ENCODE measurements at regions not wholly inside any gene's neighbourhood (a gene's known extent, or its start where the extent isn't known, plus 50 kb on each side); places are given as distances from the start of the nearest gene placed in this dataset.

DNA sequence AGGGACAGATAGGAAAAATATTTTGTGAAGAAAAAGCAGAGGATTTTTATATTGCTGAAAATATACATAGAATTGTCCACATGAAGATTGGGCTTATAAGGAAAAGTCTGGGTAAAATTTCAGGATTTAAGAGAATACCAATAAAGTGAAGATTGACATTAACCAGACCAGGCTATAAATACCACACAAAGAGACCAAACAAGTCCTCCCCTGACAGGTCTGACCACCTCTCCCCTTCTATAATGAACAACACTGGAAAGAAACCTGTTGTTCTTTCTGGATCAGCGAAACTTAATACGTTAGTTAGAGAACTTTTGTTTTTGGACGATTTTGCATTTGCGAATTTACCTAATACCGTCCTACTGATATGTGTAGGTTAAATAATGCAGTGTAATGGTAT is 138.3 kb downstream of the ISL1 start:
- Histone ChIP-seq H3K36me3 (ENCODE audit: control insufficient read depth, insufficient read depth, low read length) (no peaks in the 10 kb centered on the region), H3K27me3 (ENCODE audit: control insufficient read depth, insufficient read depth, low read length) (no peaks in the 10 kb centered on the region), H3K4me3 (ENCODE audit: low read depth, low read length) (no peak overlapping the region)
- no peak for DNase-seq (ENCODE audit: low read depth)
- TF ChIP-seq, protein P1, sequence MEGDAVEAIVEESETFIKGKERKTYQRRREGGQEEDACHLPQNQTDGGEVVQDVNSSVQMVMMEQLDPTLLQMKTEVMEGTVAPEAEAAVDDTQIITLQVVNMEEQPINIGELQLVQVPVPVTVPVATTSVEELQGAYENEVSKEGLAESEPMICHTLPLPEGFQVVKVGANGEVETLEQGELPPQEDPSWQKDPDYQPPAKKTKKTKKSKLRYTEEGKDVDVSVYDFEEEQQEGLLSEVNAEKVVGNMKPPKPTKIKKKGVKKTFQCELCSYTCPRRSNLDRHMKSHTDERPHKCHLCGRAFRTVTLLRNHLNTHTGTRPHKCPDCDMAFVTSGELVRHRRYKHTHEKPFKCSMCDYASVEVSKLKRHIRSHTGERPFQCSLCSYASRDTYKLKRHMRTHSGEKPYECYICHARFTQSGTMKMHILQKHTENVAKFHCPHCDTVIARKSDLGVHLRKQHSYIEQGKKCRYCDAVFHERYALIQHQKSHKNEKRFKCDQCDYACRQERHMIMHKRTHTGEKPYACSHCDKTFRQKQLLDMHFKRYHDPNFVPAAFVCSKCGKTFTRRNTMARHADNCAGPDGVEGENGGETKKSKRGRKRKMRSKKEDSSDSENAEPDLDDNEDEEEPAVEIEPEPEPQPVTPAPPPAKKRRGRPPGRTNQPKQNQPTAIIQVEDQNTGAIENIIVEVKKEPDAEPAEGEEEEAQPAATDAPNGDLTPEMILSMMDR (IDR thresholded peaks at IDR 0.05; ENCODE audit: insufficient read depth, low read length, poor library complexity, severe bottlenecking), result no peak

DNA sequence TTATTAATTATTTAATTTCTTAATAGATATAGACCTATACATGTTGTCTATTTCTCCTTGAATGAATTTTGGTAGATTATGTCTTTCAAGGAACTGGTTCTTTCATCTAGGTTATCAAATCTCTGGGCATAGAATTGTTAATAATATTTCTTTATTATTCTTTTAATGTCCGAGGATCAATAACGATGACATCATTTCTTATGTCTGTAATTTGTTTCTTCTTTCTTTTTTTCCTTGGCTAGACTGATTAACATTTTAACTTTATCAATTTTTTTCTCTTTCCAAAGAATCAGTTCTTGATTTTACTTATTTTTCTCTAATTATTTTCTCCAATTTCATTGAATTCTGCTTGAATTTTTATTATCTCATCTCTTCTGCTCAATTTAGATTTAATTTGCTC is 156.0 kb downstream of the ISL1 start:
- Histone ChIP-seq H3K4me3 (ENCODE audit: low read depth, low read length) (no peak overlapping the region), H3K27me3 (ENCODE audit: control insufficient read depth, insufficient read depth, low read length) (no peaks in the 10 kb centered on the region), H3K36me3 (ENCODE audit: control insufficient read depth, insufficient read depth, low read length) (no peaks in the 10 kb centered on the region)
- TF ChIP-seq, protein P1 (IDR thresholded peaks at IDR 0.05; ENCODE audit: insufficient read depth, low read length, poor library complexity, severe bottlenecking), result no peak
- no peak for DNase-seq (ENCODE audit: low read depth)

DNA sequence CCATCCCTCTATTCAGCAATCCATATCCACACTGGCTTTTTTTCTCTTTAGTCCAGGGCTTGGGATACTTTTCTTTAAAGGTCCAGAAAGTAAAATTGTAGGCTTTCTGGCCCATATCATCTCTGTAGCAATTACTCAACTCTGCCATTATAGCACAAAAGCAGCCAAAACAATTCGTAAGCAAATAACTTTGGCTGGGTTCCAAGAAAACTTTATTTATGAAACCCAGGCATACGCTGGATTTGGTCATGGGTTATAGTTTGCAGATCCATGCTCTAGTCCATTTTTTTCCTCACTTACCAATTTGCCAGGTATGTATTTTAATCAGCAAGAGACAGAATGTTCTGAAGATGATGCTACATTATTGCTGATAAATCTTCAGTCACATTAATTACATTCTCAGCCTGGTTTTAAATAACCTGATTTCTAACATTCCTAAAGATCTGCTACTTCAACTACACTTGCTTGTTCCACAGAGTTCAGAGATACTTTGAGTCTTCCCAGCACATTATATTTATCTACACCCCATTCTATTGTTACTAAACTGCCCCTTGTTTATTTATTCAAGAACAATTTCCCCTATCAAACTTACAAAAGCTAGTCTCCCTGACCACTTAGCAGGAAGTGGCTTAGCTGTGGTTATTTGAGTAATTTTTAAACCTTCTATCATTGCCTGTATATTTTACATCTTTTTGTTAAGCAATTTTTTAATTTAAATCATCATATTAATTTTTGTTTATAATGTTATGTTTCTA is 161.0 kb downstream of the ISL1 start:
- no peak for DNase-seq (ENCODE audit: low read depth)
- TF ChIP-seq, protein P1 (IDR thresholded peaks at IDR 0.05; ENCODE audit: insufficient read depth, low read length, poor library complexity, severe bottlenecking), result no peak
- no peaks in the 10 kb centered on the region for H3K36me3 ChIP-seq (ENCODE audit: control insufficient read depth, insufficient read depth, low read length)
- H3K27me3 ChIP-seq (ENCODE audit: control insufficient read depth, insufficient read depth, low read length), result no peaks in the 10 kb centered on the region
- no peak overlapping the region for H3K4me3 ChIP-seq (ENCODE audit: low read depth, low read length)

DNA sequence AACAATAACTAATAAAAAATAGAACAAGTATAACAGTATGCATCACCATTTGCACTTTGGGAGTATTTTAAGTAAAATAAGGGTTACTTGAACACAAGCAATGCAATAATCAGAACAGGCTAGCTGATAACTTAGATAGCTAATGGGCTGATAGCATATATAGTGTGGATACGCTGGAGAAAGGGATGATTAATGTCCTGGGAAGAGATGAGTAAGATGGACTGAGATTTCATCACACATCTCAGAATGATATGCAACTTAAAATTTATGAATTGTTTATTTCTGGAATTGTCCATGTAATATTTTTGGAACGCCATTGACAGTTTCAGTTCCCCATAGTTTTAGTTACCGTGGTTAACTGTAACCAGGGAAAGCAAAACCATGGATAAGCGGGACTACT is 173.6 kb downstream of the ISL1 start:
- no peak for DNase-seq (ENCODE audit: low read depth)
- Histone ChIP-seq H3K4me3 (ENCODE audit: low read depth, low read length) (no peak overlapping the region), H3K36me3 (ENCODE audit: control insufficient read depth, insufficient read depth, low read length) (no peaks in the 10 kb centered on the region), H3K27me3 (ENCODE audit: control insufficient read depth, insufficient read depth, low read length) (no peaks in the 10 kb centered on the region)
- TF ChIP-seq, protein P1 (IDR thresholded peaks at IDR 0.05; ENCODE audit: insufficient read depth, low read length, poor library complexity, severe bottlenecking), result no peak

DNA sequence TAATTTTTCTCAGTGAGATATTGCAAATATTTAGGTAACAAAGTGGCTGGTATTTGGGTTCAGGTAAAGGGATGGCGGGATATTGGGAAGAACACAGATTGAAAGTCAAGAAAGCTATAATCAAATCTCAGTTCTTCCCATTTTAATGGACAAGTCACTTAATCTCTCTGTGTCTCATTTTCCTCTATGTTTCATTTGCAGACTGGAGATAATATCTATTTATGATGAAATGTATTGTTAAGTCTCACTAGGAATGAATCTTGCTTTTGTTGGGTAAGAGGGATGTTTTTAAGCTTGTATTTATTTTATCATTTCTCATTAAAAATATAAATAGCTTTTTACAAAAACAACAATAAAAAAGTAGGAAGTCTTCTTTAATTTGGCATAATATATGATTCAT is 175.4 kb downstream of the ISL1 start:
- no peak for DNase-seq (ENCODE audit: low read depth)
- Histone ChIP-seq H3K36me3 (ENCODE audit: control insufficient read depth, insufficient read depth, low read length) (no peaks in the 10 kb centered on the region), H3K27me3 (ENCODE audit: control insufficient read depth, insufficient read depth, low read length) (no peaks in the 10 kb centered on the region), H3K4me3 (ENCODE audit: low read depth, low read length) (no peak overlapping the region)
- TF ChIP-seq, protein P1 (IDR thresholded peaks at IDR 0.05; ENCODE audit: insufficient read depth, low read length, poor library complexity, severe bottlenecking), result no peak

DNA sequence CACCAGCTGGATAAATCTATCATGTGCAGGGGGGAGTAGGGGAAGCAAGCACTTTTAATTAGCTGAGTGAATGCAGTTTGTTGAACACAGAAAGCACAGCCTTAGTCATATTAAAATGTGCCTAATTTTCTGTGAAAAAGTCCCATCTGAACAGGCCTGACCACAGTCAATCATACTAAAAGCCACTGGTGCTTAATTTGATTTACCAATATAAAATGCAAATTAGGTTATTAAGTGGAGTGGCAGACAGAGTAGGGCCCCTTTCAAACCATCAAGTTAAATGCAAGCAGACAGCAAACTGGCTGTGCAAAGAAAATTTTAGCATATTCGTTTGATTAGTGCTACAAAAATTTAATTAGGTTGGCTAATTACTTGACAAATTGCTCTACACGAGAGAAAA is 176.1 kb downstream of the ISL1 start:
- TF ChIP-seq, protein P1 (IDR thresholded peaks at IDR 0.05; ENCODE audit: insufficient read depth, low read length, poor library complexity, severe bottlenecking), result no peak
- DNase-seq (ENCODE audit: low read depth), result no peak
- Histone ChIP-seq H3K27me3 (ENCODE audit: control insufficient read depth, insufficient read depth, low read length) (no peaks in the 10 kb centered on the region), H3K4me3 (ENCODE audit: low read depth, low read length) (no peak overlapping the region), H3K36me3 (ENCODE audit: control insufficient read depth, insufficient read depth, low read length) (no peaks in the 10 kb centered on the region)

All from kidney epithelial cell (primary cell).